ENCODE measurements at regions not wholly inside any gene's neighbourhood (a gene's known extent, or its start where the extent isn't known, plus 50 kb on each side); places are given as distances from the start of the nearest gene placed in this dataset.
"Not testable (repeated sequence)": the region's sequence is repeated elsewhere in the genome, so short reads cannot be mapped to it uniquely, and the experiment has no call there.

DNA sequence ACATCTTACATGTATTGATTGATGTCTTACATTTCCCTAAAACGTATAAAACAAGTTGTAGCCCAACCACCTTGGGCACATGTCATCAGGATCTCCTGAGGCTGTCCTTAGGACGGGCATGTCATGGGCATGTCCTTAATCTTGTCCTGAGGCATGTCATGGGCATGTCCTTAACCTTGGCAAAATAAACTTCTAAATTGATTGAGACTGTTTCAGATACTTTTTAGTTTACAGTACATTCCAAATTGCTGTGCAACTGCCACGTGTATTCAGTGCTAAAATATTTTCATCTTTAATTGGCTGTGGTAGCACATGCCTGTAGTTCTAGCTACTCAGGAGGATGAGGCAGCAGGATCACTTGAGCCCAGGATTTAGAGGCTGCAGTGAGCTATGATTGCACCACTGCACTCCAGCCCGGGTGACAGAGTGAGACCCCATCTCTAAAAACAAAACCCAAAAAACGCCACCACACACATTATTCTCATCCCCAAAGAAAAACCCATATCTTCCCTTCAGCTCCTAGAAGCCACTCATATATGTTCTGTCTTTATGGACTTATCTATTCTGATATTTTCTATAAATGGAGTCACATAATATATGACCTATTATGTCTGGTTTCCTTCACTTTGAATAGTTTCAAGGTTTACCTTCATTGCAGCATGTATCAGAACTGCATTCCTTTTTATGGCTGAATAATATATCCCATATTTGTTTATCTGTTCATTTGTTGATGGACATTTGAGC is 96.0 kb upstream of the BTG3 start:
- CTCF ChIA-PET, result no interaction called here
- H3K4me3 Mint-ChIP-seq, result no peak overlapping the region
- H3K4me3 ChIP-seq (ENCODE audit: control insufficient read depth in 1 of 2, extremely low read depth in 1 of 2, low read length in 1 of 2), result no peak overlapping the region
- no peaks in the 10 kb centered on the region for H3K27me3 ChIP-seq (replicated peaks in 1 of 2; ENCODE audit: control insufficient read depth in 2 of 2, extremely low read depth in 1 of 2, insufficient read depth in 2 of 2, low read length in 1 of 2)
- no peak overlapping the region for H3K27ac ChIP-seq (ENCODE audit: low read length)
- peaks cover 6 to 8% (median 7%) of the 10 kb centered on the region in 3 donors for H3K4me1 Mint-ChIP-seq
- ATAC-seq (replicated peaks in 1 of 4) (no peak), DNase-seq (no peak)
- H3K36me3 ChIP-seq (ENCODE audit: control insufficient read depth in 2 of 2, extremely low read depth in 1 of 2, insufficient read depth in 1 of 2, low read length in 1 of 2), result no peaks in the 10 kb centered on the region
- no peak overlapping the region for H3K27ac Mint-ChIP-seq
- WGBS (ENCODE audit: insufficient coverage), result 67% methylated on average over 1 of the region's 5 CpGs
- H3K27me3 Mint-ChIP-seq, result no peaks in the 10 kb centered on the region
- H3K9me3 Mint-ChIP-seq, result peaks cover 5 to 10% (median 9%) of the 10 kb centered on the region in 3 donors
- POLR2A ChIA-PET, result no interaction called here
- H3K36me3 Mint-ChIP-seq, result no peaks in the 10 kb centered on the region
- no peaks in the 10 kb centered on the region for H3K9me3 ChIP-seq
- H3K4me1 ChIP-seq (ENCODE audit: control insufficient read depth in 1 of 2, extremely low read depth in 1 of 2, insufficient read depth in 2 of 2, low read length in 2 of 2), result no peaks in the 10 kb centered on the region

DNA sequence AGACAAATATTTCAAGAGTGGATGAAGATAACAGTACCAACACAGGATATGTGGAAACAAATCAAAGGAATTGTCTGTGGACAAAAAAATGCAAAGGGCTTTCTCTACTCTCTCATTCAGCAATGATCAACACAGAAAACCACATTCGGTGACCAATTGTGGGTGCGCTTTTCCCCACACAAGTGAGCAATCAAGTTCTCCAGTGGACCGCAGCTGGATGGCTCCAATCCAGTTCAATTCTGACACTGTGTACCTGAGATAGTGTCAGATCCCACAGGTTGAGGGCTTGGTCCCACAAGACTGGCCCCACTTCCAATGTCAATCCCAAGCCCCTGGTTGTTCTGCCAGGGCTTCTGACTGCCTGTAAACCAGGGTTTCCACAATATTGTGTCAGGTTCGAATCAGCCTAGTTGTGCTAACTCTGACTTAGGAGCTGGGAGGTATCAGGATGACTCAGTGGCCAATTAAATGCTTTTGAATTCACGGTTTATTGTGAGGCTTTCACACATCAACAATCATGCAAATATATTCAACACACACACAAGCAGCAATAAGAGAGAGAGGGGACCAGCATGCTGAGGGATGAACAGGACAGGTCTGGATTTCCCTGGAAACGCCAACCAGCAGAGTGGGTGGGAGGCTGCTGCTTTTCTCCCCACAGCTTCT is 87.0 kb upstream of the BTG3 start:
- Histone ChIP-seq H3K27me3 (replicated peaks in 1 of 2; ENCODE audit: control insufficient read depth in 2 of 2, extremely low read depth in 1 of 2, insufficient read depth in 2 of 2, low read length in 1 of 2) (no peaks in the 10 kb centered on the region), H3K9me3 (no peaks in the 10 kb centered on the region), H3K36me3 (ENCODE audit: control insufficient read depth in 2 of 2, extremely low read depth in 1 of 2, insufficient read depth in 1 of 2, low read length in 1 of 2) (no peaks in the 10 kb centered on the region), H3K4me3 (ENCODE audit: control insufficient read depth in 1 of 2, extremely low read depth in 1 of 2, low read length in 1 of 2) (no peak overlapping the region), H3K4me1 (ENCODE audit: control insufficient read depth in 1 of 2, extremely low read depth in 1 of 2, insufficient read depth in 2 of 2, low read length in 2 of 2) (no peaks in the 10 kb centered on the region), H3K27ac (ENCODE audit: low read length) (no peak overlapping the region)
- POLR2A ChIA-PET, result no interaction called here
- 93% methylated on average over 3 of the region's 6 CpGs for WGBS (ENCODE audit: insufficient coverage)
- H3K36me3 Mint-ChIP-seq, result no peaks in the 10 kb centered on the region
- DNase-seq, result no peak
- H3K27me3 Mint-ChIP-seq, result no peaks in the 10 kb centered on the region
- no peak overlapping the region for H3K27ac Mint-ChIP-seq
- H3K4me1 Mint-ChIP-seq, result peaks cover 6 to 7% (median 7%) of the 10 kb centered on the region in 3 donors
- H3K9me3 Mint-ChIP-seq, result peaks cover 5 to 20% (median 13%) of the 10 kb centered on the region in 3 donors
- ATAC-seq (replicated peaks in 1 of 4), result no peak
- H3K4me3 Mint-ChIP-seq, result no peak overlapping the region
- CTCF ChIA-PET, result interaction anchor here in 1 of 2 donors (0.6 kb wide), 1 partner anchor 12 kb away, joined by 3 read pairs; no protein-coding TSS in a partner anchor

DNA sequence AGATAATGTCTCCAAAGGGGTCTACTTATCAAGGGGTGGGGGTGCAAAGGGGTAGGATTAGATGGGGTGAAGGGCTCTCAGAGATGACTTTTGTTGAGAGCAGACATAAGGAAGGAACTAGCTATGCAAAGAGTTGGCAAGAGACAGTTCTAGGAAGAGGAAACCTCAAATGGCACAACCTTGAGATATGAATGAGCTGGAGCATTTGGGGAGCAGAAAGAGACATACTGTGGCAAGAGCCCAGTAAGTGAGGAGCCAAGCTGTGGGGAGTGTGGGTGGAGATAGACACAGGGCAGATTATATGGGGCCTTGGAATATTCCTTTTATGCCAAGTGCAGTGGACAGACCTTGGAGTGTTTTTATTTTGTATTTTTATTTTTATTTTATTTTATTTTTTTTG is 84.8 kb upstream of the BTG3 start:
- Histone ChIP-seq H3K27ac (ENCODE audit: low read length) (no peak overlapping the region), H3K9me3 (no peaks in the 10 kb centered on the region), H3K4me3 (ENCODE audit: control insufficient read depth in 1 of 2, extremely low read depth in 1 of 2, low read length in 1 of 2) (no peak overlapping the region), H3K36me3 (ENCODE audit: control insufficient read depth in 2 of 2, extremely low read depth in 1 of 2, insufficient read depth in 1 of 2, low read length in 1 of 2) (no peaks in the 10 kb centered on the region), H3K4me1 (ENCODE audit: control insufficient read depth in 1 of 2, extremely low read depth in 1 of 2, insufficient read depth in 2 of 2, low read length in 2 of 2) (peaks cover 0 to 6% of the 10 kb centered on the region in 2 experiments), H3K27me3 (replicated peaks in 1 of 2; ENCODE audit: control insufficient read depth in 2 of 2, extremely low read depth in 1 of 2, insufficient read depth in 2 of 2, low read length in 1 of 2) (no peaks in the 10 kb centered on the region)
- DNase-seq, result no peak
- ChIA-PET POLR2A (no interaction called here), CTCF (interaction anchor here in 1 of 2 donors (0.7 to 0.9 kb wide), 2 partner anchors 123 to 206 kb away, joined by 3 read pairs; no protein-coding TSS in a partner anchor)
- no peak overlapping the region for H3K4me3 Mint-ChIP-seq
- no peaks in the 10 kb centered on the region for H3K27me3 Mint-ChIP-seq
- H3K4me1 Mint-ChIP-seq, result peaks cover 6 to 13% (median 11%) of the 10 kb centered on the region in 3 donors
- no peak overlapping the region for H3K27ac Mint-ChIP-seq
- ATAC-seq (replicated peaks in 1 of 4), result no peak
- no peaks in the 10 kb centered on the region for H3K36me3 Mint-ChIP-seq
- H3K9me3 Mint-ChIP-seq, result peaks cover 5 to 14% (median 6%) of the 10 kb centered on the region in 3 donors

DNA sequence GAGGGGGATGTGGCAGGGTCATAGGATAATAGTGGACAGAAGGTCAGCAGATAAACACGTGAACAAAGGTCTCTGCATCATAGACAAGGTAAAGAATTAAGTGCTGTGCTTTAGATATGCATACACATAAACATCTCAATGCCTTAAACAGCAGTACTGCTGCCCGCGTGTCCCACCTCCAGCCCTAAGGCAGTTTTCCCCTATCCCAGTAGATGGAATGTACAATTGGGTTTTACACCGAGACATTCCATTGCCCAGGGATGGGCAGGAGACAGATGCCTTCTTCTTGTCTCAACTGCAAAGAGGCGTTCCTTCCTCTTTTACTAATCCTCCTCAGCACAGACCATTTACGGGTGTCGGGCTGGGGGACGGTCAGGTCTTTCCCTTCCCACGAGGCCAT is 81.7 kb upstream of the BTG3 start:
- H3K27me3 ChIP-seq (replicated peaks in 1 of 2; ENCODE audit: control insufficient read depth in 2 of 2, extremely low read depth in 1 of 2, insufficient read depth in 2 of 2, low read length in 1 of 2); ATAC-seq (replicated peaks in 1 of 4); H3K27ac Mint-ChIP-seq; H3K36me3 Mint-ChIP-seq; H3K27ac ChIP-seq (ENCODE audit: low read length); DNase-seq; CTCF ChIA-PET; H3K4me1 ChIP-seq (ENCODE audit: control insufficient read depth in 1 of 2, extremely low read depth in 1 of 2, insufficient read depth in 2 of 2, low read length in 2 of 2); H3K27me3 Mint-ChIP-seq; H3K4me3 ChIP-seq (ENCODE audit: control insufficient read depth in 1 of 2, extremely low read depth in 1 of 2, low read length in 1 of 2); H3K4me3 Mint-ChIP-seq; H3K9me3 ChIP-seq; POLR2A ChIA-PET; H3K36me3 ChIP-seq (ENCODE audit: control insufficient read depth in 2 of 2, extremely low read depth in 1 of 2, insufficient read depth in 1 of 2, low read length in 1 of 2): not testable (repeated sequence)
- WGBS (ENCODE audit: insufficient coverage), result no CpG with 5 or more reads among the region's 9 CpGs
- H3K4me1 Mint-ChIP-seq, result peaks cover 6 to 19% (median 16%) of the 10 kb centered on the region in 3 donors
- peaks cover 5 to 13% (median 5%) of the 10 kb centered on the region in 3 donors for H3K9me3 Mint-ChIP-seq

DNA sequence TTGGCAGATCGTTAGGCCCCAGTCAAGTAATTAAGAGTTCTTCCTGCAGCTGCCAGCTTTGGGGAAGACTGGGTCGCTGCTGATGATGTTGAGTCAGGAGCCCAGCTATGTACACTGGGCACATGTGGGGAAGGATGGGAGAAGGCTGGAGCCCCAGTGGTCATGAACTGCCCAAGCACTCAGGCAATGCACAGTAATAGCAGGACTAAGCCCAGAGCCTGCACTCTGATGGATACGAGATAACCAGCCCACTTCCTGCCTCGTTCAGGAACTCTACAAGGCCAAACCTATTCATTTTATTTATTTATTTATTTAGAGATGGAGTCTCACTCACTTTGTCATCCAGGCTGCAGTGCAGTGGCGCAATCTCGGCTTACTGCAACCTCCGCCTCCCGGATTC is 81.1 kb upstream of the BTG3 start:
- Mint-ChIP-seq H3K36me3 (no peaks in the 10 kb centered on the region), H3K27me3 (no peaks in the 10 kb centered on the region), H3K9me3 (peaks cover 5 to 13% (median 5%) of the 10 kb centered on the region in 3 donors), H3K4me1 (peaks cover 8 to 25% (median 20%) of the 10 kb centered on the region in 3 donors), H3K4me3 (no peak overlapping the region), H3K27ac (no peak overlapping the region)
- no peak for ATAC-seq (replicated peaks in 1 of 4)
- no peak overlapping the region for H3K27ac ChIP-seq (ENCODE audit: low read length)
- H3K4me3 ChIP-seq (ENCODE audit: control insufficient read depth in 1 of 2, extremely low read depth in 1 of 2, low read length in 1 of 2), result no peak overlapping the region
- 69% methylated on average over 2 of the region's 8 CpGs for WGBS (ENCODE audit: insufficient coverage)
- H3K27me3 ChIP-seq (replicated peaks in 1 of 2; ENCODE audit: control insufficient read depth in 2 of 2, extremely low read depth in 1 of 2, insufficient read depth in 2 of 2, low read length in 1 of 2), result no peaks in the 10 kb centered on the region
- ChIA-PET CTCF (no interaction called here), POLR2A (no interaction called here)
- no peaks in the 10 kb centered on the region for H3K36me3 ChIP-seq (ENCODE audit: control insufficient read depth in 2 of 2, extremely low read depth in 1 of 2, insufficient read depth in 1 of 2, low read length in 1 of 2)
- DNase-seq, result no peak
- H3K9me3 ChIP-seq, result no peaks in the 10 kb centered on the region
- H3K4me1 ChIP-seq (ENCODE audit: control insufficient read depth in 1 of 2, extremely low read depth in 1 of 2, insufficient read depth in 2 of 2, low read length in 2 of 2), result peaks cover 0 to 13% of the 10 kb centered on the region in 2 experiments

DNA sequence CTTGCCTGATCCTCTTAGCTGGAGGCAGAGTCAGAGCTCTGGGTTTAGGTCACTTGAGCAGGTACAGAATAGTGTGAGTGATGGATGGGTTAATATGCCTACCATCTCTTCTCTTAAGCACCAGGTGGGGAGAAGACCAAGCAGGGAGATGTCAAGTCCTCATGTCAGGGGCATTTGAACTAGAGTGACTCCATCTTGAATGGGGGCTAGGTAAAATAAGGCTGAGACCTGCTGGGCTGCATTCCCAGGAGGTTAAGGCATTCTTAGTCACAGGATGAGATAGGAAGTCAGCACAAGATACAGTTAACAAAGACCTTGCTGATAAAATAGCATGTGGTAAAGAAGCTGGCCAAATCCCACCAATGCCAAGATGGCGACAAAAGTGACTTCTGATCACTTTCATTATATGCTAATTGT is 77.4 kb upstream of the BTG3 start:
- H3K9me3 ChIP-seq, result no peaks in the 10 kb centered on the region
- Mint-ChIP-seq H3K9me3 (peaks cover 0 to 3% (median 0%) of the 10 kb centered on the region in 3 donors), H3K36me3 (no peaks in the 10 kb centered on the region), H3K4me1 (peaks cover 31 to 48% (median 39%) of the 10 kb centered on the region in 3 donors), H3K27me3 (no peaks in the 10 kb centered on the region), H3K4me3 (no peak overlapping the region), H3K27ac (peak overlapping the region in 1 of 2 donors; percentile 51)
- H3K27ac ChIP-seq (ENCODE audit: low read length), result no peak overlapping the region
- ChIA-PET POLR2A (no interaction called here), CTCF (interaction anchor here (1.5 kb wide), 2 partner anchors 198 to 211 kb away, joined by 3 read pairs; no protein-coding TSS in a partner anchor)
- no peaks in the 10 kb centered on the region for H3K27me3 ChIP-seq (replicated peaks in 1 of 2; ENCODE audit: control insufficient read depth in 2 of 2, extremely low read depth in 1 of 2, insufficient read depth in 2 of 2, low read length in 1 of 2)
- no CpG with 5 or more reads among the region's 1 CpG for WGBS (ENCODE audit: insufficient coverage)
- DNase-seq, result no peak
- H3K4me3 ChIP-seq (ENCODE audit: control insufficient read depth in 1 of 2, extremely low read depth in 1 of 2, low read length in 1 of 2), result no peak overlapping the region
- no peaks in the 10 kb centered on the region for H3K36me3 ChIP-seq (ENCODE audit: control insufficient read depth in 2 of 2, extremely low read depth in 1 of 2, insufficient read depth in 1 of 2, low read length in 1 of 2)
- ATAC-seq (replicated peaks in 1 of 4), result no peak
- peaks cover 6 to 16% of the 10 kb centered on the region in 2 experiments for H3K4me1 ChIP-seq (ENCODE audit: control insufficient read depth in 1 of 2, extremely low read depth in 1 of 2, insufficient read depth in 2 of 2, low read length in 2 of 2)

Measured in T-cell (primary cell).